IPS-20b (cell line): ENCODE measurements at regions not wholly inside any gene's neighbourhood (a gene's known extent, or its start where the extent isn't known, plus 50 kb on each side); places are given as distances from the start of the nearest gene placed in this dataset.

Experiments
- H3K27ac ChIP-seq: one replicate; pipeline ENCODE4 v1.5.1; 2013; ENCODE audit warnings: low read length
- H3K27me3 ChIP-seq: 2 replicates; pipeline ENCODE4 v1.6.1; 2013; ENCODE audit warnings: mild to moderate bottlenecking, low read length, inconsistent platforms; ENCODE audit not compliant: insufficient read depth
- H3K36me3 ChIP-seq: 2 replicates; pipeline ENCODE4 v1.6.1; 2013; ENCODE audit warnings: low read depth, mild to moderate bottlenecking, inconsistent platforms, low read length, moderate library complexity; ENCODE audit not compliant: insufficient read depth
- H3K4me1 ChIP-seq: 2 replicates; pipeline ENCODE4 v1.6.1; 2013; ENCODE audit warnings: mild to moderate bottlenecking, control low read depth, inconsistent platforms, low read length, moderate library complexity; ENCODE audit not compliant: insufficient read depth
- H3K4me3 ChIP-seq: 2 replicates; pipeline ENCODE4 v1.5.1; 2013; ENCODE audit warnings: mild to moderate bottlenecking, low read length, inconsistent platforms
- H3K9ac ChIP-seq: 2 replicates; pipeline ENCODE4 v1.6.1; 2013; ENCODE audit warnings: low read depth, mild to moderate bottlenecking, inconsistent platforms, low read length, moderate library complexity
- H3K9me3 ChIP-seq: 2 replicates; pipeline ENCODE4 v1.6.1; 2013; ENCODE audit warnings: mild to moderate bottlenecking, low read depth, low read length, inconsistent platforms; ENCODE audit not compliant: insufficient read depth

GRCh38 chr11:114812733-114813132 is 134.4 kb downstream of the NXPE2 start:
- Histone ChIP-seq H3K9ac (no peak overlapping the region), H3K27ac (no peak overlapping the region), H3K9me3 (no peaks in the 10 kb centered on the region), H3K36me3 (no peaks in the 10 kb centered on the region), H3K4me3 (no peak overlapping the region), H3K4me1 (no peaks in the 10 kb centered on the region; the same call in 1 of the 2 replicates), H3K27me3 (no peaks in the 10 kb centered on the region)

- Histone ChIP-seq H3K27me3 (0 out of 2 replicates have a peak, but pooled peaks cover 5% of the 10 kb centered on the region), H3K27ac (no peak overlapping the region), H3K9ac (no peak overlapping the region), H3K9me3 (no peaks in the 10 kb centered on the region), H3K4me3 (no peak overlapping the region), H3K4me1 (peaks cover 4% of the 10 kb centered on the region; the same call in 1 of the 2 replicates), H3K36me3 (no peaks in the 10 kb centered on the region)
Observed at GRCh38 chr11:114813189-114813718, 134.9 kb downstream of the NXPE2 start.

GRCh38 chr11:114815176-114815575 is 136.8 kb downstream of the NXPE2 start:
- no peaks in the 10 kb centered on the region for H3K36me3 ChIP-seq
- peaks cover 4% of the 10 kb centered on the region; the same call in 1 of the 2 replicates for H3K4me1 ChIP-seq
- H3K9me3 ChIP-seq: no peaks in the 10 kb centered on the region
- H3K4me3 ChIP-seq: no peak overlapping the region
- 0 out of 2 replicates have a peak, but pooled peaks cover 15% of the 10 kb centered on the region for H3K27me3 ChIP-seq
- no peak overlapping the region for H3K9ac ChIP-seq
- H3K27ac ChIP-seq: no peak overlapping the region

GRCh38 chr11:114815761-114816160 is 137.4 kb downstream of the NXPE2 start:
- Histone ChIP-seq H3K9me3 (no peaks in the 10 kb centered on the region), H3K9ac (no peak overlapping the region), H3K4me1 (peaks cover 4% of the 10 kb centered on the region; the same call in 1 of the 2 replicates), H3K36me3 (no peaks in the 10 kb centered on the region), H3K27ac (no peak overlapping the region), H3K27me3 (0 out of 2 replicates have a peak, but pooled peaks cover 15% of the 10 kb centered on the region), H3K4me3 (no peak overlapping the region)

GRCh38 chr11:114816791-114817190 is 138.5 kb downstream of the NXPE2 start:
- Histone ChIP-seq H3K27ac (no peak overlapping the region), H3K27me3 (0 out of 2 replicates have a peak, but pooled peaks cover 15% of the 10 kb centered on the region), H3K4me3 (no peak overlapping the region), H3K36me3 (no peaks in the 10 kb centered on the region), H3K4me1 (peaks cover 8% of the 10 kb centered on the region; the same call in 1 of the 2 replicates), H3K9ac (no peak overlapping the region), H3K9me3 (no peaks in the 10 kb centered on the region)

- no peak overlapping the region for H3K4me3 ChIP-seq
- H3K4me1 ChIP-seq: peaks cover 8% of the 10 kb centered on the region; the same call in 1 of the 2 replicates
- no peak overlapping the region for H3K9ac ChIP-seq
- no peaks in the 10 kb centered on the region for H3K9me3 ChIP-seq
- H3K27ac ChIP-seq: no peak overlapping the region
- no peaks in the 10 kb centered on the region for H3K36me3 ChIP-seq
- 0 out of 2 replicates have a peak, but pooled peaks cover 15% of the 10 kb centered on the region for H3K27me3 ChIP-seq
Observed at GRCh38 chr11:114818382-114818781, 140.1 kb downstream of the NXPE2 start.

GRCh38 chr11:114819028-114819427 is 140.7 kb downstream of the NXPE2 start:
- 0 out of 2 replicates have a peak, but pooled peaks cover 15% of the 10 kb centered on the region for H3K27me3 ChIP-seq
- no peaks in the 10 kb centered on the region for H3K36me3 ChIP-seq
- no peak overlapping the region for H3K9ac ChIP-seq
- no peaks in the 10 kb centered on the region; the same call in 1 of the 2 replicates for H3K9me3 ChIP-seq
- H3K27ac ChIP-seq: no peak overlapping the region
- H3K4me3 ChIP-seq: no peak overlapping the region
- H3K4me1 ChIP-seq: peaks cover 8% of the 10 kb centered on the region; the same call in 1 of the 2 replicates

- H3K4me1 ChIP-seq: peaks cover 8% of the 10 kb centered on the region; the same call in 1 of the 2 replicates
- no peak overlapping the region for H3K4me3 ChIP-seq
- H3K27me3 ChIP-seq: 0 out of 2 replicates have a peak, but pooled peaks cover 15% of the 10 kb centered on the region
- no peak overlapping the region for H3K9ac ChIP-seq
- H3K36me3 ChIP-seq: no peaks in the 10 kb centered on the region
- no peaks in the 10 kb centered on the region; the same call in 1 of the 2 replicates for H3K9me3 ChIP-seq
- H3K27ac ChIP-seq: no peak overlapping the region
Observed at GRCh38 chr11:114820621-114821020, 142.3 kb downstream of the NXPE2 start.

GRCh38 chr11:114821621-114822412 is 143.5 kb downstream of the NXPE2 start:
- H3K27ac ChIP-seq: no peak overlapping the region
- peak overlapping the region; percentile 39; the same call in 1 of the 2 replicates for H3K9ac ChIP-seq

GRCh38 chr11:114826910-114827442 is 148.6 kb downstream of the NXPE2 start:
- peaks cover 3% of the 10 kb centered on the region; the same call in 1 of the 2 replicates for H3K4me1 ChIP-seq
- no peak overlapping the region for H3K4me3 ChIP-seq
- H3K27ac ChIP-seq: no peak overlapping the region
- H3K9me3 ChIP-seq: no peaks in the 10 kb centered on the region; the same call in 1 of the 2 replicates
- H3K9ac ChIP-seq: no peak overlapping the region
- H3K36me3 ChIP-seq: no peaks in the 10 kb centered on the region
- peaks cover 28% of the 10 kb centered on the region for H3K27me3 ChIP-seq

More at GRCh38 chr11:114821621-114822412, 143.5 kb downstream of the NXPE2 start:
- no peak overlapping the region for H3K4me3 ChIP-seq
- H3K4me1 ChIP-seq: peaks cover 8% of the 10 kb centered on the region; the same call in 1 of the 2 replicates
- no peaks in the 10 kb centered on the region for H3K36me3 ChIP-seq
- 0 out of 2 replicates have a peak, but pooled peaks cover 15% of the 10 kb centered on the region for H3K27me3 ChIP-seq
- H3K9me3 ChIP-seq: no peaks in the 10 kb centered on the region; the same call in 1 of the 2 replicates

GRCh38 chr11:114827736-114828135 is 149.4 kb downstream of the NXPE2 start:
- Histone ChIP-seq H3K27ac (no peak overlapping the region), H3K36me3 (no peaks in the 10 kb centered on the region), H3K4me1 (peaks cover 7% of the 10 kb centered on the region; the same call in 1 of the 2 replicates)

More at GRCh38 chr11:114827736-114828135, 149.4 kb downstream of the NXPE2 start:
- Histone ChIP-seq H3K27me3 (peaks cover 31% of the 10 kb centered on the region), H3K4me3 (no peak overlapping the region), H3K9ac (no peak overlapping the region), H3K9me3 (no peaks in the 10 kb centered on the region; the same call in 1 of the 2 replicates)
